ENCODE measurements at regions not wholly inside any gene's neighbourhood (a gene's known extent, or its start where the extent isn't known, plus 50 kb on each side); places are given as distances from the start of the nearest gene placed in this dataset.
"Not testable (repeated sequence)": the region's sequence is repeated elsewhere in the genome, so short reads cannot be mapped to it uniquely, and the experiment has no call there.

GRCh38 chr4:117575850-117576249 is 458.4 kb upstream of the NDST3 start:
- Mint-ChIP-seq H3K27me3 (no peaks in the 10 kb centered on the region), H3K36me3 (no peaks in the 10 kb centered on the region), H3K4me1 (no peaks in the 10 kb centered on the region), H3K27ac (no peak overlapping the region), H3K4me3 (no peak overlapping the region), H3K9me3 (peaks cover 0 to 8% (median 2%) of the 10 kb centered on the region in 7 donors)
- DNase-seq (no peak), ATAC-seq (ENCODE audit: low read depth in 2 of 2) (peak; percentile 58 to 63)

- no peaks in the 10 kb centered on the region for H3K27me3 Mint-ChIP-seq
- DNase-seq (no peak), ATAC-seq (ENCODE audit: low read depth in 2 of 2) (no peak)
- H3K4me1 Mint-ChIP-seq = no peaks in the 10 kb centered on the region
- no peak overlapping the region for H3K4me3 Mint-ChIP-seq
- H3K27ac Mint-ChIP-seq = no peak overlapping the region
- peaks cover 0 to 14% (median 2%) of the 10 kb centered on the region in 7 donors for H3K9me3 Mint-ChIP-seq
- no peaks in the 10 kb centered on the region for H3K36me3 Mint-ChIP-seq
These were observed 456.5 kb upstream of the NDST3 start for GRCh38 chr4:117577686-117578311.

- Mint-ChIP-seq H3K27ac (no peak overlapping the region), H3K4me3 (no peak overlapping the region), H3K4me1 (no peaks in the 10 kb centered on the region), H3K9me3 (peaks cover 0 to 4% (median 0%) of the 10 kb centered on the region in 7 donors), H3K36me3 (no peaks in the 10 kb centered on the region), H3K27me3 (no peaks in the 10 kb centered on the region)
- DNase-seq (no peak), ATAC-seq (ENCODE audit: low read depth in 2 of 2) (no peak)
These were observed 445.5 kb upstream of the NDST3 start for GRCh38 chr4:117588771-117589170.

GRCh38 chr4:117596917-117597480 is 437.3 kb upstream of the NDST3 start:
- H3K27me3 Mint-ChIP-seq = no peaks in the 10 kb centered on the region
- H3K4me3 Mint-ChIP-seq = no peak overlapping the region
- DNase-seq (no peak), ATAC-seq (ENCODE audit: low read depth in 2 of 2) (no peak)
- peaks cover 0 to 9% (median 0%) of the 10 kb centered on the region in 7 donors for H3K9me3 Mint-ChIP-seq
- no peaks in the 10 kb centered on the region for H3K36me3 Mint-ChIP-seq
- H3K4me1 Mint-ChIP-seq = no peaks in the 10 kb centered on the region
- H3K27ac Mint-ChIP-seq = no peak overlapping the region

- H3K36me3 Mint-ChIP-seq; DNase-seq; H3K4me1 Mint-ChIP-seq; ATAC-seq (ENCODE audit: low read depth in 2 of 2); H3K27ac Mint-ChIP-seq; H3K4me3 Mint-ChIP-seq; H3K27me3 Mint-ChIP-seq; H3K9me3 Mint-ChIP-seq: not testable (repeated sequence)
These were observed 434.9 kb upstream of the NDST3 start for GRCh38 chr4:117599393-117599792.

GRCh38 chr4:117600936-117601335 is 433.4 kb upstream of the NDST3 start:
- not testable (repeated sequence) for H3K9me3 Mint-ChIP-seq; H3K4me3 Mint-ChIP-seq; H3K27me3 Mint-ChIP-seq; ATAC-seq (ENCODE audit: low read depth in 2 of 2); H3K4me1 Mint-ChIP-seq; DNase-seq; H3K27ac Mint-ChIP-seq; H3K36me3 Mint-ChIP-seq

- ATAC-seq (ENCODE audit: low read depth in 2 of 2) (no peak), DNase-seq (no peak)
- H3K27ac Mint-ChIP-seq = no peak overlapping the region
- H3K36me3 Mint-ChIP-seq = no peaks in the 10 kb centered on the region
- no peak overlapping the region for H3K4me3 Mint-ChIP-seq
- no peaks in the 10 kb centered on the region for H3K27me3 Mint-ChIP-seq
- H3K9me3 Mint-ChIP-seq = peaks cover 0 to 22% (median 10%) of the 10 kb centered on the region in 7 donors
- H3K4me1 Mint-ChIP-seq = no peaks in the 10 kb centered on the region
These were observed 423.5 kb upstream of the NDST3 start for GRCh38 chr4:117610706-117611308.

GRCh38 chr4:117621673-117622072 is 412.6 kb upstream of the NDST3 start:
- peaks cover 0 to 10% (median 4%) of the 10 kb centered on the region in 7 donors for H3K9me3 Mint-ChIP-seq
- H3K27ac Mint-ChIP-seq = no peak overlapping the region
- H3K36me3 Mint-ChIP-seq = no peaks in the 10 kb centered on the region
- no peak overlapping the region for H3K4me3 Mint-ChIP-seq
- ATAC-seq (ENCODE audit: low read depth in 2 of 2) (no peak), DNase-seq (no peak)
- H3K4me1 Mint-ChIP-seq = no peaks in the 10 kb centered on the region
- H3K27me3 Mint-ChIP-seq = no peaks in the 10 kb centered on the region

- H3K9me3 Mint-ChIP-seq = peaks cover 0 to 12% (median 0%) of the 10 kb centered on the region in 7 donors
- no peak overlapping the region for H3K4me3 Mint-ChIP-seq
- H3K36me3 Mint-ChIP-seq = no peaks in the 10 kb centered on the region
- DNase-seq = no peak
- H3K4me1 Mint-ChIP-seq = no peaks in the 10 kb centered on the region
- no peak overlapping the region for H3K27ac Mint-ChIP-seq
- H3K27me3 Mint-ChIP-seq = no peaks in the 10 kb centered on the region
- no peak for ATAC-seq (ENCODE audit: low read depth in 2 of 2)
These were observed 411.0 kb upstream of the NDST3 start for GRCh38 chr4:117623326-117623725.

- no peak overlapping the region for H3K4me3 Mint-ChIP-seq
- H3K4me1 Mint-ChIP-seq = no peaks in the 10 kb centered on the region
- no peaks in the 10 kb centered on the region for H3K27me3 Mint-ChIP-seq
- H3K36me3 Mint-ChIP-seq = no peaks in the 10 kb centered on the region
- ATAC-seq (ENCODE audit: low read depth in 2 of 2) (no peak), DNase-seq (no peak)
- peaks cover 0 to 10% (median 3%) of the 10 kb centered on the region in 7 donors for H3K9me3 Mint-ChIP-seq
- no peak overlapping the region for H3K27ac Mint-ChIP-seq
These were observed 407.6 kb upstream of the NDST3 start for GRCh38 chr4:117626664-117627063.

GRCh38 chr4:117634716-117635115 is 399.6 kb upstream of the NDST3 start:
- Mint-ChIP-seq H3K4me3 (no peak overlapping the region), H3K27me3 (no peaks in the 10 kb centered on the region)
- ATAC-seq (ENCODE audit: low read depth in 2 of 2) = no peak

GRCh38 chr4:117637347-117637746 is 396.9 kb upstream of the NDST3 start:
- DNase-seq (no peak), ATAC-seq (ENCODE audit: low read depth in 2 of 2) (no peak)
- no peaks in the 10 kb centered on the region for H3K4me1 Mint-ChIP-seq
- H3K9me3 Mint-ChIP-seq = peaks cover 0 to 5% (median 0%) of the 10 kb centered on the region in 7 donors
- no peaks in the 10 kb centered on the region for H3K27me3 Mint-ChIP-seq
- H3K36me3 Mint-ChIP-seq = no peaks in the 10 kb centered on the region
- H3K27ac Mint-ChIP-seq = no peak overlapping the region
- H3K4me3 Mint-ChIP-seq = no peak overlapping the region

More at GRCh38 chr4:117634716-117635115, 399.6 kb upstream of the NDST3 start:
- DNase-seq = no peak
- Mint-ChIP-seq H3K4me1 (no peaks in the 10 kb centered on the region), H3K9me3 (peaks cover 0 to 10% (median 4%) of the 10 kb centered on the region in 7 donors), H3K36me3 (no peaks in the 10 kb centered on the region), H3K27ac (no peak overlapping the region)

GRCh38 chr4:117640836-117641235 is 393.4 kb upstream of the NDST3 start:
- DNase-seq = no peak
- Mint-ChIP-seq H3K36me3 (no peaks in the 10 kb centered on the region), H3K4me1 (no peaks in the 10 kb centered on the region), H3K27ac (no peak overlapping the region), H3K4me3 (no peak overlapping the region), H3K27me3 (no peaks in the 10 kb centered on the region), H3K9me3 (peaks cover 0 to 4% (median 1%) of the 10 kb centered on the region in 7 donors)
- ATAC-seq (ENCODE audit: low read depth in 2 of 2) = no peak

GRCh38 chr4:117641519-117641918 is 392.8 kb upstream of the NDST3 start:
- no peaks in the 10 kb centered on the region for H3K27me3 Mint-ChIP-seq
- H3K4me3 Mint-ChIP-seq = no peak overlapping the region
- no peaks in the 10 kb centered on the region for H3K4me1 Mint-ChIP-seq
- no peak overlapping the region for H3K27ac Mint-ChIP-seq
- no peaks in the 10 kb centered on the region for H3K36me3 Mint-ChIP-seq
- peaks cover 0 to 4% (median 3%) of the 10 kb centered on the region in 7 donors for H3K9me3 Mint-ChIP-seq
- ATAC-seq (ENCODE audit: low read depth in 2 of 2) (no peak), DNase-seq (no peak)

All from naive B cell (primary cell).